ENCODE measurements at regions not wholly inside any gene's neighbourhood (a gene's known extent, or its start where the extent isn't known, plus 50 kb on each side); places are given as distances from the start of the nearest gene placed in this dataset.

- FAIRE-seq, result no peak
- no TSS peak for BruUV-seq (replicated peaks)
- CTCF ChIA-PET (ENCODE audit: low intra/inter-chr PET ratio), result no interaction called here
- H3K9ac ChIP-seq (ENCODE audit: insufficient read depth in 1 of 2, low read depth in 2 of 2, low read length in 2 of 2), result no peak overlapping the region
- POLR2A ChIA-PET, result interaction anchor here (0.6 kb wide), 1 partner anchor 52 kb away, joined by 3 read pairs; no protein-coding TSS in a partner anchor
- H3K4me2 ChIP-seq (ENCODE audit: insufficient read depth, low read length), result no peak overlapping the region
- DNase-seq (ENCODE audit: extremely low read depth in 1 of 4, low spot score in 3 of 4), result peak in 1 of 4 experiments; percentile 16
- in situ Hi-C loops (cut with MboI) (no loop called here), intact Hi-C loops (cut with micrococcal nuclease) (no loop called here)
- no peak overlapping the region for H3K27ac ChIP-seq (ENCODE audit: extremely low read depth, low read depth, low read length)
- H4K20me1 ChIP-seq (replicated peaks; ENCODE audit: control insufficient read depth, insufficient read depth, low read length), result no peaks in the 10 kb centered on the region
- H3K79me2 ChIP-seq (ENCODE audit: control insufficient read depth, insufficient read depth, low read length), result no peaks in the 10 kb centered on the region
- H3K9me3 ChIP-seq (replicated peaks; ENCODE audit: control insufficient read depth, insufficient read depth, low read depth, low read length), result no peaks in the 10 kb centered on the region
- no peaks in the 10 kb centered on the region; a peak in 1 of 5 replicates for H3K4me1 ChIP-seq (replicated peaks in 1 of 2; ENCODE audit: control insufficient read depth in 2 of 2, insufficient read depth in 2 of 2, low read length in 2 of 2)
- H3K4me3 ChIP-seq, result no peak overlapping the region
- ATAC-seq, result no peak
- H3K27me3 ChIP-seq (ENCODE audit: control insufficient read depth in 2 of 2, insufficient read depth in 2 of 2, low read length in 2 of 2), result peaks cover 4% of the 10 kb centered on the region in 2 experiments; a peak in 1 of 5 replicates
- H3K9me1 ChIP-seq (ENCODE audit: control insufficient read depth, insufficient read depth, low read length), result no peaks in the 10 kb centered on the region
- H2AFZ ChIP-seq (ENCODE audit: low read depth, low read length), result no peak overlapping the region
- H3K36me3 ChIP-seq (ENCODE audit: control insufficient read depth, insufficient read depth, low read length), result no peaks in the 10 kb centered on the region
- TF ChIP-seq BHLHE40 (IDR thresholded peaks at IDR 0.05; ENCODE audit: low read length) (no peak), ZNF655 (CRISPR knock-in tag; IDR thresholded peaks at IDR 0.05) (no peak), ZNF76 (CRISPR knock-in tag; IDR thresholded peaks at IDR 0.05; ENCODE audit: borderline replicate concordance) (no peak), ZNF518B (CRISPR knock-in tag; IDR thresholded peaks at IDR 0.05) (no peak), STAT5B (CRISPR knock-in tag; IDR thresholded peaks at IDR 0.05) (no peak), HOXB6 (CRISPR knock-in tag; IDR thresholded peaks at IDR 0.05; ENCODE audit: borderline replicate concordance) (no peak), FIP1L1 (IDR thresholded peaks at IDR 0.05; ENCODE audit: low read depth, low read length, poor library complexity, severe bottlenecking) (no peak), PBX2 (CRISPR knock-in tag; IDR thresholded peaks at IDR 0.05; ENCODE audit: low read depth) (no peak), PBX2 (tag; conservative IDR thresholded peaks at IDR 0.05; ENCODE audit: low read depth) (peak; percentile 73), ZNF445 (CRISPR knock-in tag; IDR thresholded peaks at IDR 0.05; ENCODE audit: low read depth) (no peak), ZBTB9 (CRISPR knock-in tag; IDR thresholded peaks at IDR 0.05) (no peak), MLX (CRISPR knock-in tag; conservative IDR thresholded peaks at IDR 0.05) (no peak)
These were observed 54.2 kb upstream of the BASP1 start for GRCh38 chr5:17163221-17163620.
